T-helper 2 cell treated with Interferon-gamma antibody and Interleukin-4, amounts not matched to agents 100 ng/mL and 5 ng/mL, for 36 hours (primary cell): ENCODE measurements at regions not wholly inside any gene's neighbourhood (a gene's known extent, or its start where the extent isn't known, plus 50 kb on each side); places are given as distances from the start of the nearest gene placed in this dataset.

Experiments
- intact Hi-C: fragments of 100-400 bp; cut with micrococcal nuclease; formaldehyde crosslinking; loops from one replicate; pipeline ENCODE4 v1.15.1; 2023

GRCh38 chr5:124587280-124587679, 159.2 kb downstream of the ZNF608 start:
- intact Hi-C loops: no loop called here

GRCh38 chr5:124584991-124585715, 161.3 kb downstream of the ZNF608 start:
- intact Hi-C loops: loop anchor here (2.0 kb wide), 1 partner anchor 64 kb away; no protein-coding TSS in a partner anchor

- intact Hi-C loops: loop anchor here (2.0 kb wide), 1 partner anchor 65 kb away; no protein-coding TSS in a partner anchor
Measured at GRCh38 chr5:124583469-124584350, 162.7 kb downstream of the ZNF608 start.

GRCh38 chr5:124582561-124582840, 163.9 kb downstream of the ZNF608 start:
- intact Hi-C loops: no loop called here

- intact Hi-C loops: no loop called here
Measured at GRCh38 chr5:124581738-124582560, 164.5 kb downstream of the ZNF608 start.

GRCh38 chr5:124580925-124581737, 165.3 kb downstream of the ZNF608 start:
- intact Hi-C loops: no loop called here

GRCh38 chr5:124580512-124580911, 165.9 kb downstream of the ZNF608 start:
- intact Hi-C loops: no loop called here

- intact Hi-C loops: no loop called here
Measured at GRCh38 chr5:124576848-124577409, 169.5 kb downstream of the ZNF608 start.

- intact Hi-C loops: no loop called here
Measured at GRCh38 chr5:124575725-124576124, 170.7 kb downstream of the ZNF608 start.

- intact Hi-C loops: no loop called here
Measured at GRCh38 chr5:124574521-124575436, 171.7 kb downstream of the ZNF608 start.

- intact Hi-C loops: no loop called here
Measured at GRCh38 chr5:124572971-124573370, 173.5 kb downstream of the ZNF608 start.

- intact Hi-C loops: no loop called here
Measured at GRCh38 chr5:124570285-124571035, 176.0 kb downstream of the ZNF608 start.

GRCh38 chr5:124566875-124567450, 179.5 kb downstream of the ZNF608 start:
- intact Hi-C loops: no loop called here

GRCh38 chr5:124561451-124561850, 185.0 kb downstream of the ZNF608 start:
- intact Hi-C loops: no loop called here

GRCh38 chr5:124560370-124560769, 186.1 kb downstream of the ZNF608 start:
- intact Hi-C loops: no loop called here

- intact Hi-C loops: no loop called here
Measured at GRCh38 chr5:124557761-124558160, 188.7 kb downstream of the ZNF608 start.

GRCh38 chr5:124554746-124555578, 191.5 kb downstream of the ZNF608 start:
- intact Hi-C loops: no loop called here
